AG10803 (cell line): ENCODE measurements at regions not wholly inside any gene's neighbourhood (a gene's known extent, or its start where the extent isn't known, plus 50 kb on each side); places are given as distances from the start of the nearest gene placed in this dataset.

Source experiments
- DNase-seq: peaks from one replicate; pipeline ENCODE4 v3.0.0; 2010; ENCODE audit warnings: low read depth
- H3K4me3 ChIP-seq: 2 replicates; pipeline ENCODE4 v1.5.1; 2011; ENCODE audit warnings: mild to moderate bottlenecking, low read length, control low read depth
- TF ChIP-seq, protein P1 (sequence below): conservative IDR thresholded peaks from 2 replicates; pipeline ENCODE4 v1.5.1; 2011; ENCODE audit warnings: mild to moderate bottlenecking, low read length, control low read depth, inconsistent platforms

DNA sequence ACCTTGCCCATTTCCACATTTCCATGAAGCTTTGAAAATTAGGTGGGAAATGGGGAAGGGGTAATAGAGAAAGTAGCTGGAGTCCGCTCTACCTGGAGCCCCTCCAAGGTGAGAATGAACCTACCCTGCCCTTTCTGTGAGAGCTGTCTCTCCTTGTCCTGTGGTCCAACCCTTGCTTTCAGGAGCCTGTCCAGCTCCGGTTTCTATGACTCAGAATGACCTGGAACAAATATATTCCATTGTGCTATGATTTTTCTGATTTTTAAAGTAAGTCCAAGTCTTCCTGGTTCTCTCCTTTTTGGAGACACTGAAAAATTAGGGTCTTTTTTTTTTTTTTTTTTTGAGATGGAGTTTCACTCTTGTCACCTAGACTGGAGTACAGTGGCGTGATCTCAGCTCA, 89.1 kb upstream of the VASH1 start:
- DNase-seq = no peak
- no peak overlapping the region for H3K4me3 ChIP-seq
- TF ChIP-seq, protein P1, sequence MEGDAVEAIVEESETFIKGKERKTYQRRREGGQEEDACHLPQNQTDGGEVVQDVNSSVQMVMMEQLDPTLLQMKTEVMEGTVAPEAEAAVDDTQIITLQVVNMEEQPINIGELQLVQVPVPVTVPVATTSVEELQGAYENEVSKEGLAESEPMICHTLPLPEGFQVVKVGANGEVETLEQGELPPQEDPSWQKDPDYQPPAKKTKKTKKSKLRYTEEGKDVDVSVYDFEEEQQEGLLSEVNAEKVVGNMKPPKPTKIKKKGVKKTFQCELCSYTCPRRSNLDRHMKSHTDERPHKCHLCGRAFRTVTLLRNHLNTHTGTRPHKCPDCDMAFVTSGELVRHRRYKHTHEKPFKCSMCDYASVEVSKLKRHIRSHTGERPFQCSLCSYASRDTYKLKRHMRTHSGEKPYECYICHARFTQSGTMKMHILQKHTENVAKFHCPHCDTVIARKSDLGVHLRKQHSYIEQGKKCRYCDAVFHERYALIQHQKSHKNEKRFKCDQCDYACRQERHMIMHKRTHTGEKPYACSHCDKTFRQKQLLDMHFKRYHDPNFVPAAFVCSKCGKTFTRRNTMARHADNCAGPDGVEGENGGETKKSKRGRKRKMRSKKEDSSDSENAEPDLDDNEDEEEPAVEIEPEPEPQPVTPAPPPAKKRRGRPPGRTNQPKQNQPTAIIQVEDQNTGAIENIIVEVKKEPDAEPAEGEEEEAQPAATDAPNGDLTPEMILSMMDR = no peak

DNA sequence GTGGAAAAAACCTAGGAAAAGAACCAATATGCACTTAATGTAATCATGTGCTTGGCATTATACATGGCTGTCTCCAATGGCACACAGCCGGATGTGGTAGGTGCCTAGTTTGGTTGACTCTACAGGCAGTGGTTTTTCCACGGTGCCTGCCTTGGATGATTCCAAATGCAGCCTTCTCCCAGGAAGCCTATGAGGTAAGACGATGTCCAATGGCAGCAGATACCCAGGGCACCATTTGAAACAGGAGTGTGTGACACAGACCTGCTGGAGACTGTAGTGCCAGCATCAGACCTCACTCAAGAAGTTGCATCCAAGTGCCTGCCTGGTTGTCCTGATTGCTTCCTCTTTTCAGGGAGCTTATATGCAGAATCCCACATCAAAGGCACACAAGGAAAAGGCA, 88.0 kb upstream of the VASH1 start:
- no peak for DNase-seq
- no peak overlapping the region for H3K4me3 ChIP-seq
- TF ChIP-seq, protein P1 = no peak

- H3K4me3 ChIP-seq = no peak overlapping the region
- no peak for DNase-seq
- TF ChIP-seq, protein P1 = no peak
Measured at GRCh38 chr14:76675046-76675445, 86.2 kb upstream of the VASH1 start.

DNA sequence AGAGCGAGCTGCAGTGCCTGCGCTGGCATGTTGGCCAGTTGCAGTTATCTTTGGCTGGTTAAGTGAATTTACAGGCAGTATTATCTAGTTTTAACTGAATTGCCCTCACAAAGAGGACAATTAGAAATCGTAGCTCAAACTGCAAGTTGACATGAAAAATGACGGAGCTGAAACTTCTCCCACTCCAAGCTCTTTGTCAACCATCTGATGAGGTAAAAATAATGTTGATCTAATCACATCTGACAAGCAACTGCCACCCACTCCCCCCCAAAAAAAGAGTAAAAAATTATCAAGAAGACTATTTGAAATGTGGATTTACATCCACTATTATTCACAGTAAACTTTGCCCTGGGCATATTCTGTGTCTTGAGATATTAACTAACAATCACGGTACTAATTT, 84.7 kb upstream of the VASH1 start:
- no peak for DNase-seq
- TF ChIP-seq, protein P1 = no peak

GRCh38 chr14:76677534-76678145, 83.6 kb upstream of the VASH1 start:
- DNase-seq = no peak
- TF ChIP-seq, protein P1 = no peak
- no peak overlapping the region for H3K4me3 ChIP-seq

More for the DNA sequence above, 84.7 kb upstream of the VASH1 start:
- H3K4me3 ChIP-seq = no peak overlapping the region

GRCh38 chr14:76678244-76678800, 82.9 kb upstream of the VASH1 start:
- no peak for DNase-seq
- TF ChIP-seq, protein P1 = no peak

GRCh38 chr14:76682367-76682766, 78.9 kb upstream of the VASH1 start:
- no peak overlapping the region for H3K4me3 ChIP-seq
- no peak for DNase-seq
- TF ChIP-seq, protein P1 = no peak

More at GRCh38 chr14:76678244-76678800, 82.9 kb upstream of the VASH1 start:
- H3K4me3 ChIP-seq = no peak overlapping the region
